PC-9 (cell line): ENCODE measurements at regions not wholly inside any gene's neighbourhood (a gene's known extent, or its start where the extent isn't known, plus 50 kb on each side); places are given as distances from the start of the nearest gene placed in this dataset.

ENCODE experiments used
- BruUV-seq: library from RNA; stranded (reverse); fragments of 400-500 nt; replicated peaks from 2 replicates; lab custom pipeline; 2021; lab: Mats Ljungman, UMichigan
- CTCF ChIA-PET: fragments of 300-600 bp; sonication (Branson Sonifier 250); formaldehyde crosslinking; loops from one replicate; lab custom pipeline; 2022; ENCODE audit warnings: antibody characterized with exemption; lab: Charles Lee
- POLR2A ChIA-PET: fragments of 300-600 bp; sonication (Branson Sonifier 250); formaldehyde crosslinking; loops from one replicate; lab custom pipeline; 2022; ENCODE audit warnings: antibody characterized with exemption; ENCODE audit not compliant: unreplicated experiment; lab: Charles Lee
- DNase-seq, 2 experiments: peaks; one replicate each; pipeline versions ENCODE4 v3.0.0 to v3.0.0-alpha.2; 2015 to 2022; ENCODE audit warnings: mixed read lengths in 1 of 2
- H2AFZ ChIP-seq: fragments of 200-600 bp; sonication (generic); 2 replicates; pipeline ENCODE4 v1.8.1; 2017; ENCODE audit warnings: antibody characterized with exemption
- H3F3A ChIP-seq: fragments of 200-600 bp; sonication (generic); 2 replicates; pipeline ENCODE4 v1.8.1; 2017; ENCODE audit warnings: antibody characterized with exemption, mild to moderate bottlenecking, low read depth; ENCODE audit not compliant: insufficient read depth
- H3K27ac ChIP-seq: fragments of 200-600 bp; sonication (generic); 2 replicates; pipeline ENCODE4 v1.6.1; 2016; ENCODE audit warnings: mixed run types
- H3K27me3 ChIP-seq: fragments of 200-600 bp; sonication (generic); 2 replicates; pipeline ENCODE4 v1.6.1; 2016; ENCODE audit warnings: low read depth, mixed run types; ENCODE audit not compliant: insufficient read depth
- H3K36me3 ChIP-seq: fragments of 200-600 bp; sonication (generic); 2 replicates; pipeline ENCODE4 v1.6.1; 2016; ENCODE audit warnings: low read depth, mixed run types
- H3K4me1 ChIP-seq: fragments of 200-600 bp; sonication (generic); replicated peaks from 2 replicates; pipeline ENCODE4 v1.6.1; 2016; ENCODE audit warnings: mixed run types; ENCODE audit not compliant: insufficient read depth
- H3K4me2 ChIP-seq: fragments of 200-600 bp; sonication (generic); 2 replicates; pipeline ENCODE4 v1.6.1; 2017; ENCODE audit warnings: mixed run types
- H3K4me3 ChIP-seq: fragments of 200-600 bp; sonication (generic); 2 replicates; pipeline ENCODE4 v1.6.1; 2016; ENCODE audit warnings: mixed run types
- H3K79me2 ChIP-seq: fragments of 200-600 bp; sonication (generic); 2 replicates; pipeline ENCODE4 v1.6.1; 2017; ENCODE audit warnings: low read depth, mixed run types
- H3K9me2 ChIP-seq: fragments of 200-600 bp; sonication (generic); 2 replicates; pipeline ENCODE4 v1.8.1; 2017; ENCODE audit warnings: mild to moderate bottlenecking; ENCODE audit not compliant: insufficient read depth
- H3K9me3 ChIP-seq: fragments of 200-600 bp; sonication (generic); 2 replicates; pipeline ENCODE4 v1.8.1; 2016; ENCODE audit warnings: low read depth; ENCODE audit not compliant: insufficient read depth
- H4K20me1 ChIP-seq: fragments of 200-600 bp; sonication (generic); 2 replicates; pipeline ENCODE4 v1.8.1; 2017; ENCODE audit not compliant: insufficient read depth
- CTCF ChIP-seq: fragments of 200-600 bp; sonication (generic); conservative IDR thresholded peaks from 2 replicates; pipeline ENCODE4 v1.6.1; 2017; ENCODE audit warnings: mixed run types, antibody characterized with exemption, mild to moderate bottlenecking, moderate library complexity
- EZH2 ChIP-seq: fragments of 200-600 bp; sonication (generic); IDR thresholded peaks from 2 replicates; pipeline ENCODE4 v1.8.0; 2017; ENCODE audit warnings: antibody characterized with exemption, low read depth
- intact Hi-C: fragments of 100-400 bp; cut with micrococcal nuclease; formaldehyde crosslinking; loops from one replicate; pipeline ENCODE4 v1.10.0; 2022; ENCODE audit not compliant: unreplicated experiment

DNA sequence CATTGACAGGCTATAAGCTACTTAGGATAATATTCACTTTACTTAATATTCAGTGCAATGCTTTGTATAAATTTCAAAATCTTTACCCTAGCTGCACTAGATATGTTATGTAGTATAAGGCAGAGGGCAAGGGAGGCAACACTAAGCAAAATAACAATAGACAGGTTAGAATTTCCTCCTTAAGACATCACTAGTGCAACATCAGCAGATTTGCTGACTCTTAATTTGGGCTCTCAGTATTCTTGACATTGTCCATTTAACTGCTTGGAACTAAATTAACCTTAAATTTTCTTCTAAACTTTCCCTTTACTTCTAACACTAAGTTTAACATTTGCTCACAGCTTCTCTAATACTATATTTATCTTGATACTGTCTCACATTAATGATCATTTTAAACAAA is 273.9 kb downstream of the DIO2 start:
- no peaks in the 10 kb centered on the region for H3K79me2 ChIP-seq
- CTCF ChIA-PET = no interaction called here
- H3K27me3 ChIP-seq = peaks cover 4% of the 10 kb centered on the region
- H4K20me1 ChIP-seq = no peaks in the 10 kb centered on the region
- H2AFZ ChIP-seq = no peak overlapping the region
- no peaks in the 10 kb centered on the region for H3K9me2 ChIP-seq
- TF ChIP-seq EZH2 (no peak), CTCF (no peak)
- no peaks in the 10 kb centered on the region for H3F3A ChIP-seq
- H3K9me3 ChIP-seq = no peaks in the 10 kb centered on the region
- H3K27ac ChIP-seq = no peak overlapping the region
- BruUV-seq = no TSS peak
- intact Hi-C loops = no loop called here
- no peaks in the 10 kb centered on the region for H3K4me1 ChIP-seq
- no peak overlapping the region for H3K4me2 ChIP-seq
- H3K4me3 ChIP-seq = no peak overlapping the region
- POLR2A ChIA-PET = no interaction called here
- DNase-seq = no peak
- no peaks in the 10 kb centered on the region for H3K36me3 ChIP-seq

DNA sequence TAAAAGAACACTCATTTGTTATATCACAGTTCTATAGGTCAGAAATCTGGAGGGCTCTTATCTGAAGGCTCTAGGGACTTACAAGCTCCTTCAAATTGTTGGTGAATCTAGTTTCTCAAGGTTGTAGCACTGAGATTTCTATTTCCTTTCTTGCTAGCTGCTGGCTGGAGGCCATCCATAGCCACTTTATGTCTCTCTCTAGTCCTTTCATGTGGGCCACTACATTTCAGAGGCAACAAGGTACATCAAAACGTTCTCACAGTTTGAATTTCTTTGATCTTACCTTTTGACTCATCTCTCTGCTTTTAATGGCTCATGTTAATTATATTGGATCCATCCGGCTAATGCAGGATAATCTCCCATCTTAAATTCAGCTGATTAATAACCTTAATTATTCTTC is 286.8 kb downstream of the DIO2 start:
- Histone ChIP-seq H3F3A (no peaks in the 10 kb centered on the region), H3K36me3 (no peaks in the 10 kb centered on the region), H3K27ac (no peak overlapping the region), H3K4me2 (no peak overlapping the region), H3K79me2 (no peaks in the 10 kb centered on the region), H3K9me2 (no peaks in the 10 kb centered on the region), H3K27me3 (peaks cover 14% of the 10 kb centered on the region; the same call in 1 of the 2 replicates), H3K4me1 (no peaks in the 10 kb centered on the region), H3K9me3 (no peaks in the 10 kb centered on the region), H2AFZ (no peak overlapping the region), H3K4me3 (no peak overlapping the region), H4K20me1 (no peaks in the 10 kb centered on the region)
- DNase-seq = no peak
- ChIA-PET CTCF (no interaction called here), POLR2A (no interaction called here)
- TF ChIP-seq CTCF = no peak
- TF ChIP-seq EZH2 = no peak
- no TSS peak for BruUV-seq
- intact Hi-C loops = no loop called here

- H3K4me2 ChIP-seq = peak overlapping the region; percentile 45
- no peaks in the 10 kb centered on the region for H4K20me1 ChIP-seq
- no TSS peak for BruUV-seq
Observed at GRCh38 chr14:79920180-79920692, 291.1 kb downstream of the DIO2 start.

More at GRCh38 chr14:79920180-79920692, 291.1 kb downstream of the DIO2 start:
- Histone ChIP-seq H3K9me3 (no peaks in the 10 kb centered on the region), H2AFZ (no peak overlapping the region), H3K9me2 (no peaks in the 10 kb centered on the region), H3K4me3 (no peak overlapping the region; the same call in 1 of the 2 replicates), H3F3A (no peaks in the 10 kb centered on the region), H3K27me3 (peaks cover 31% of the 10 kb centered on the region; the same call in 1 of the 2 replicates), H3K79me2 (no peaks in the 10 kb centered on the region), H3K36me3 (no peaks in the 10 kb centered on the region), H3K27ac (no peak overlapping the region), H3K4me1 (no peaks in the 10 kb centered on the region)
- intact Hi-C loops = no loop called here
- no peak for DNase-seq
- ChIA-PET POLR2A (no interaction called here), CTCF (no interaction called here)
- TF ChIP-seq EZH2 = no peak
- TF ChIP-seq CTCF = no peak
